ENCODE measurements at regions not wholly inside any gene's neighbourhood (a gene's known extent, or its start where the extent isn't known, plus 50 kb on each side); places are given as distances from the start of the nearest gene placed in this dataset.

GRCh38 chr14:62125793-62126192 is 363.6 kb downstream of the SNAPC1 start:
- no peak for TF ChIP-seq POLR2A (IDR thresholded peaks at IDR 0.05; ENCODE audit: low read depth, low read length)
- TF ChIP-seq SPI1 (IDR thresholded peaks at IDR 0.05; ENCODE audit: low read depth, low read length): no peak
- TF ChIP-seq POLR2AphosphoS5 (IDR thresholded peaks at IDR 0.05; ENCODE audit: low read depth, low read length): no peak

All from GM12891 (cell line).